Skeletal muscle tissue (tissue), 3 donors: ENCODE measurements at regions not wholly inside any gene's neighbourhood (a gene's known extent, or its start where the extent isn't known, plus 50 kb on each side); places are given as distances from the start of the nearest gene placed in this dataset.

Experiments used
- H3K27ac ChIP-seq: one replicate; pipeline ENCODE4 v1.7.0; 2013; ENCODE audit warnings: mild to moderate bottlenecking, low read depth, low read length, inconsistent platforms
- H3K27me3 ChIP-seq, 3 donors: one replicate each; pipeline ENCODE4 v1.7.0; 2013; ENCODE audit warnings: low read length in 3 of 3; ENCODE audit not compliant: control insufficient read depth in 3 of 3, insufficient read depth in 3 of 3
- H3K36me3 ChIP-seq, 3 donors: one replicate each; pipeline ENCODE4 v1.7.0; 2013; ENCODE audit warnings: low read length in 3 of 3; ENCODE audit not compliant: control insufficient read depth in 3 of 3, insufficient read depth in 3 of 3
- H3K4me1 ChIP-seq, 3 donors: one replicate each; pipeline ENCODE4 v1.7.0; 2013; ENCODE audit warnings: low read length in 3 of 3, mild to moderate bottlenecking in 3 of 3; ENCODE audit not compliant: control insufficient read depth in 3 of 3, insufficient read depth in 3 of 3
- H3K4me3 ChIP-seq, 3 donors: one replicate each; pipeline ENCODE4 v1.7.0; 2013; ENCODE audit warnings: low read length in 3 of 3
- H3K9ac ChIP-seq, 3 donors: one replicate each; pipeline ENCODE4 v1.7.0; 2013; ENCODE audit warnings: low read length in 3 of 3, mild to moderate bottlenecking in 3 of 3, moderate library complexity in 2 of 3, low read depth in 1 of 3
- H3K9me3 ChIP-seq, 3 donors: one replicate each; pipeline ENCODE4 v1.7.0; 2013; ENCODE audit warnings: low read length in 3 of 3; ENCODE audit not compliant: control insufficient read depth in 3 of 3
- donor health status: Osteomylitis.

DNA sequence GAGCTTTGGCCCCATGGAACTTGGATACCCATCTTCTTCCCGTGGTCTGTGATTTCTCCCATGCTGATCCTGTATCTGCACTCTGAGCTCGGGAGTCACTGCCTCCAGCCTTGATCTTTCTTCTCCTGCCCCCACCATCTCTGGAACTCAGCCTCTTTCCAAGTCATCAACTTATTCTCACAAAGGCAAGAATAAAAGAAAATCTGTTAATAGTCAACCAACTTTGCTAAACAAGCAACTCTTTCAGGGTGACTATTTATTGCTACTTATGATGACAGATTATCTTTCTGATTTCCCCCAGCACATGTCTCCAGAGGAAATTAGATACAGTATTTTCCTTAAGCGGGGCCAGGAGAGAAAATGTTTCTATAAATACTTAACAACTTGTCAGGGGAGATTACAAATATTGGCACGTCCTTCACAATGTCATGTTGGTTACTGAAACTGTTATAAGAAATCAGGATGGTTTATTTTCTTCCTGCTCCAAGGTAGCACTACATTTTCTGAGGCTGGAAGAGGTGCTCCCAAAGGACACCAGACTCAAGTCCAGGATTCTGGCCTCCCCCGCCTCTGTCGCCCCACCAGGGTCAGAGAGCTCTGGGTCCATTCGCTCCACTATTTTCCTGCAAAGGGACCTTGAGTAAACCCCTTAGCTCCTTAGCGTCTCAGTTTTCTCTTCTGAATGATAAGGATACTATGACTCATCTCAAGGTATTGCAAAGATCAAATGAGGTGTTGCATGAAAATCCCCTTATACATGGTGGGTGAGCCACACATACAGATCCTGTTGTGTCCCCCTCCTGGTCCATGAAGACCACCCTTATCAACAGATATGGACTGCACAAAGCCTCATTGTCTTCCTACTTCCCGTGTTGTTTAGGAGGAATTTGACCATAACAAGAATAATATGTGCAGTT, 205.2 kb upstream of the WSCD1 start:
- Histone ChIP-seq H3K4me1 (peaks cover 20 to 37% (median 26%) of the 10 kb centered on the region in 3 donors), H3K36me3 (no peaks in the 10 kb centered on the region), H3K9me3 (no peaks in the 10 kb centered on the region), H3K27ac (peak overlapping the region; percentile 70), H3K4me3 (peak overlapping the region in 2 of 3 donors; percentile 22 to 46), H3K27me3 (no peaks in the 10 kb centered on the region), H3K9ac (peak overlapping the region in 1 of 3 donors; percentile 15)

DNA sequence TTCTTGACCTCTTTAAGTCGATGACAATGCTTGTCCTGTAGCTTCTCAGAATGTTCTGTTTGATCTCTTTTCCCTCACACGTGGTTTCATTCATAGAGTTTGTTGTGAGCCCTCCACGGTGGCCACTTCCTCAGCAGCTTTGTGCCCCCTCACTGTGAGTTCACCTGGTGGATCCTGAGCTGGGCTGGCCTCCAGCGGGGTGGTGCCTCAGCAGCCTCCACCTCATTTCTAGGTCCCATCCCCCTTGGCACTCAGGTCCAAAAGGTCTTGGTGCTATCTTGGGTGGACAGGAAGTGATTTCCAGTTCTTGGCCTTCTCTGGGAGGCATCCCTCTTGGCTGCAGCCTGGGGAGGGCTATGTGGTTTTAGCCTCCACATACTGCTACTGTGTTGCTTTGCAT, 203.2 kb upstream of the WSCD1 start:
- H3K4me1 ChIP-seq, result peaks cover 20 to 32% (median 25%) of the 10 kb centered on the region in 3 donors
- H3K27me3 ChIP-seq, result no peaks in the 10 kb centered on the region
- H3K4me3 ChIP-seq, result no peak overlapping the region
- no peak overlapping the region for H3K9ac ChIP-seq
- H3K27ac ChIP-seq, result no peak overlapping the region
- no peaks in the 10 kb centered on the region for H3K9me3 ChIP-seq
- no peaks in the 10 kb centered on the region for H3K36me3 ChIP-seq

DNA sequence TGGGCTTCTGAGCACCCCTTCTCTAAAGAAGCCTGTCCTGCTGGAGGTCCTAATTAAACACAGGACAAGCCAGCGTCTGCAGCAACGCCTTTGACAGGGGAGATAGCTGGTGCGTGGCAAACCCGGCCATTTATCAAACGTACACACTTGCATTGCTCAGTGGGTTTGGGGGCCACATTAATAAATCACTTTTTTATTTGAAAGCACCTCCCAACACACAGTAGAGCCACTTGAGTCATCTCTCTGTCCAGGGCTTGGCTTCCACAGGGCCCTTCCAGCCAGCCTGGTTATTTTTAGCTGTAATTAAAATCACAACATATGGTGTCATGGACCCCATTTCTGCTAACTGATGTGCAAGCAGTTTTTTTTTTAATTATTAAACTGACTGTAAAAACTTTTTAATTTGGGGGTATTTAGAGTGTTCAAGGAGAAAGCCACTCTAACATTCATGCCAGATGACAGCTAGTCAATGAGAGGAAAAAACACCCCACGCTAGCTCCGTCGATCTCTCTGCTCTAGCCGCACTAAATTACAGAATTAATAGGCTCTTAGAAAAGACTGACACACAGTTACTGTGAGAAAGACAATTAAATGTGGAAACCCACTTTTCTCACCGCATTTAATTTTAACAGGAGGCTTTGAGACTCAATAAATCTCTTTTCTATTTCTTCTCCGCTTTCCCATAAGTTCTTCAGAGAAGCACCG, 201.0 kb upstream of the WSCD1 start:
- no peaks in the 10 kb centered on the region for H3K36me3 ChIP-seq
- no peaks in the 10 kb centered on the region for H3K9me3 ChIP-seq
- H3K9ac ChIP-seq, result no peak overlapping the region
- H3K4me1 ChIP-seq, result peaks cover 14 to 21% (median 16%) of the 10 kb centered on the region in 3 donors
- no peak overlapping the region for H3K4me3 ChIP-seq
- H3K27ac ChIP-seq, result no peak overlapping the region
- no peaks in the 10 kb centered on the region for H3K27me3 ChIP-seq

DNA sequence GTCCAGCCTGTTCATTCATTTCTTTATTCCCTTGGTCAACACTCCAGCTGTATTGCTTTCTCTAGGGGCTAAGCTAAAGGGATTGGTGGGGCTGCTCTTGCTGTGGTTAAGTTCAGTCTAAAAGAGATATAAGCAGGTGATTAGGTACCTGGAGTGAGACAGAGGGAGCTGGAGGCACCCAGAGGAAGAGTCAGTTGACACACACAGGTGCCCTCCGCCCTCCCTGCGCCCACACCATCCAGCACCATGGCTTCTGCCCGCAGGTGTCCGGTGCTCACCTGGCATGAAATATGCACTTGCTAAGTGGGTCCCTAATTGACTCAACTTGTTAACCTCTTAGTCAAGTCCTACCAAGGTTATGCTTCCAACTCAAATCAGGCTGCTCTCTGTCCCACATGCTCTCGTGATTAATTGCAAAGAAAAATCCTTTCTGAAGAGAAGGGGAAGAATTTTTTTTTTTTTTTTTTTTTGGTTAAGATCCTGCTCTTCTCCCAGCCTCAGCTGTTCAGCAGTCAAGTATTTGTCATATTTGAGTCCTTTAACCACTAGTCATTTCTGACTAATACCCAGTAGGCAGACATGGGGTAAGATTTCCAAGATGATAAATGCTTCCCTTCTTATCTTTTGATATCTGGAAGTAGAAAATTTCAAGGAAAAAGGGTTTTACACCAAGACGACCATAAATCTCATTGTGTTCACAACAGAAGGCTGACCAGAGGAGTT, 199.8 kb upstream of the WSCD1 start:
- Histone ChIP-seq H3K4me1 (peaks cover 5 to 10% (median 9%) of the 10 kb centered on the region in 3 donors), H3K36me3 (no peaks in the 10 kb centered on the region)

DNA sequence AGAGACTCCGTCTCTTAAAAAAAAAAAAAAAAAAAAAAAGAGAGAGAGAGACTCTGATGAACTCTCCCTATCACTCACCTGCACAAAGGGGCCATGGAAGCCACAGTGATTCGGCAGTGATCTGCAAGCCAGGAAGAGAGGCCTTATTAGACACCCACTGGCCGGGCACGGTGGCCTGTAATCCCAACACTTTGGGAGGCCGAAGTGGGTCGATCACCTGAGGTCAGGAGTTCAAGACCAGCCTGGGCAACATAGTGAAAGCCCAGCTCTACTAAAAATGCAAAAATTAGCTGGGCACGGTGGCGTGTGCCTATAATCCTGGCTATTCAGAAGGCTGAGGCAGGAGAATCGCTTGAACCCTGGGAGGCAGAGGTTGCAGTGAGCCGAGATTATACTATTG, 198.5 kb upstream of the WSCD1 start:
- no peaks in the 10 kb centered on the region for H3K36me3 ChIP-seq
- peaks cover 5 to 8% (median 7%) of the 10 kb centered on the region in 3 donors for H3K4me1 ChIP-seq
- H3K4me3 ChIP-seq, result no peak overlapping the region
- H3K9ac ChIP-seq, result no peak overlapping the region
- no peaks in the 10 kb centered on the region for H3K9me3 ChIP-seq
- no peak overlapping the region for H3K27ac ChIP-seq
- no peaks in the 10 kb centered on the region for H3K27me3 ChIP-seq

More for the DNA sequence above, 199.8 kb upstream of the WSCD1 start:
- Histone ChIP-seq H3K9ac (no peak overlapping the region), H3K27ac (no peak overlapping the region), H3K27me3 (no peaks in the 10 kb centered on the region), H3K9me3 (no peaks in the 10 kb centered on the region), H3K4me3 (no peak overlapping the region)

DNA sequence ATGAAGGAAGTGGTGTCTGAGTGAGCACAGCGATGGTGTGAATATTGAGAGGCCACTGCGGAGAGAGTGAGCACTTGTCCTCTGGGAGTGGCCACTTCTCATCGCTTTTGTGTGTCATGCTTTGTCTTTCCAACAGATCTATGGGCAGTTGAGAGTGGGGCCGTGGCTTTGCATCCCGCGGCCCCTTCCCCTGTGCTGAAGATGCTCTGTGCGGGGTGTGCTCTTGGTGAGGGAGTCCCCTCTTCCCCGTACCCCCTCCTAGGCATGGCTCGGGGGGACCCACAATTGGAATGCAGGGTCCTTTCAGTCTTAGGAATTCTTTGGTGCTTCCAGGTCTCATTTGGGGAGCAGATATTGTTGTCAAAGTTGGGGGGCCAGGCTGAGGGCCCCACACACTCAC, 197.3 kb upstream of the WSCD1 start:
- Histone ChIP-seq H3K27ac (no peak overlapping the region), H3K27me3 (no peaks in the 10 kb centered on the region), H3K4me3 (no peak overlapping the region), H3K4me1 (peaks cover 9 to 17% (median 10%) of the 10 kb centered on the region in 3 donors), H3K9ac (no peak overlapping the region), H3K9me3 (no peaks in the 10 kb centered on the region), H3K36me3 (no peaks in the 10 kb centered on the region)

DNA sequence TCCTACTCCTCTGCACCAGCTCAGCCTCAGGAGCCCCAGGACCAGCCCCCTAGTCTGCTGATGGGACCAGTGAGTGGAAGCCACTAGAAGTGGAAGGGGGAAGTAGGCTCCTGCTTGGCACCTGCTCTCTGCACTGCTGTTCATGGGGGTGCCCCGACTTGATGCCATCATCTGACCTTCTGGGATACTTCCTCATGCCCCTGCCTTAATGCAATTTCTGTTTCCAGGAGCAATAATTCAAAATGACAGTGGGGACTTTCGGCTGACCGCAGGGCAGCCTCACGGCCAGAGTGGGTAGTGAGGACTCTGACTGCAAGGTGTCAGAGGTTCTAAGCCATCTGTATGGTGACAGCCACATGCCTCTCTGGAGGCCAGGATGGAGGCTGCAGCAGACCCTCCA, 196.4 kb upstream of the WSCD1 start:
- Histone ChIP-seq H3K9me3 (no peaks in the 10 kb centered on the region), H3K27ac (no peak overlapping the region), H3K36me3 (no peaks in the 10 kb centered on the region), H3K4me3 (no peak overlapping the region), H3K4me1 (peaks cover 14 to 25% (median 15%) of the 10 kb centered on the region in 3 donors), H3K27me3 (no peaks in the 10 kb centered on the region), H3K9ac (no peak overlapping the region)

DNA sequence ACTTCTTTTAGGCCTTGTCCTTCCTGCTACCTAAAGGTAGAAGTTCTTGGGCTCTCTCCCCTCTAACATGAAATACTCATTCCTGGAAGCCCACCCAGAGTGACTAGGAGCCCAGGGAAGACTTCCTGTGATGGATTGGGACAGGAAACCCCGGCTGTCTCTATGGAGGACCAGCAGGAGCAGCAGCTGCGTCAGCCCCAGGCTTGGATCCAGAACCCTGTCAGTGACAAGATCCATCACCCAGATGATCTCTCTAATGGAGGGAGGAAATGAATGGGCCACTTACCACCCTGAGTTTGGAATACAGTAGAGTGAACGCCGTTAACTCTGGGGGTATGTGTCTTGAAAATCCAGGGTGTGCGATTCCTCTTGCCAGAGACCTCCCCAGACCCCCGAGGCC, 195.7 kb upstream of the WSCD1 start:
- H3K4me1 ChIP-seq, result peaks cover 11 to 22% (median 12%) of the 10 kb centered on the region in 3 donors
- no peaks in the 10 kb centered on the region for H3K9me3 ChIP-seq
- H3K27ac ChIP-seq, result no peak overlapping the region
- no peaks in the 10 kb centered on the region for H3K27me3 ChIP-seq
- H3K36me3 ChIP-seq, result no peaks in the 10 kb centered on the region
- H3K9ac ChIP-seq, result no peak overlapping the region
- H3K4me3 ChIP-seq, result no peak overlapping the region

DNA sequence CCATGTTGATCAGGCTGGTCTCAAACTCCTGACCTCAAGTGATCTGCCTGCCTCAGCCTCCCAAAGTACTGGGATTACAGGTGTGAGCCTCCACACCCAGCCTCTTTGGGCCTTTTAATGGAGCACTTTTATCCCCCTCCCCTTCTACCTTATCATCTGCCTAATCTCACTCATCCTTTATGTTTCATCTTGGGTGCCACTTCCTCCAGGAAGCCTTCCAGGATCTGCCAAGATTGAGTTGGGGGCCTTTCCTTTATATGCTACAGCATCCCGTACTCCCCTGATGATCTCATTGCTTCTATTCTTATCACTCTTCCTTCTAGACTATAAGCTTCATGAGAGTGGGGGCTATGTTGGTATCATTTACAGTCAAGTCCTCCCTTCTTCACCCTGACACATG, 192.8 kb upstream of the WSCD1 start:
- Histone ChIP-seq H3K27ac (peak overlapping the region; percentile 70), H3K4me3 (peak overlapping the region in 1 of 3 donors; percentile 7)

More for the DNA sequence above, 192.8 kb upstream of the WSCD1 start:
- Histone ChIP-seq H3K9ac (peak overlapping the region in 2 of 3 donors; percentile 57), H3K36me3 (no peaks in the 10 kb centered on the region), H3K9me3 (no peaks in the 10 kb centered on the region), H3K27me3 (peaks cover 0 to 3% (median 0%) of the 10 kb centered on the region in 3 donors), H3K4me1 (peaks cover 11 to 22% (median 12%) of the 10 kb centered on the region in 3 donors)
